ENCODE measurements at regions not wholly inside any gene's neighbourhood (a gene's known extent, or its start where the extent isn't known, plus 50 kb on each side); places are given as distances from the start of the nearest gene placed in this dataset.
"Not testable (repeated sequence)": the region's sequence is repeated elsewhere in the genome, so short reads cannot be mapped to it uniquely, and the experiment has no call there.

DNA sequence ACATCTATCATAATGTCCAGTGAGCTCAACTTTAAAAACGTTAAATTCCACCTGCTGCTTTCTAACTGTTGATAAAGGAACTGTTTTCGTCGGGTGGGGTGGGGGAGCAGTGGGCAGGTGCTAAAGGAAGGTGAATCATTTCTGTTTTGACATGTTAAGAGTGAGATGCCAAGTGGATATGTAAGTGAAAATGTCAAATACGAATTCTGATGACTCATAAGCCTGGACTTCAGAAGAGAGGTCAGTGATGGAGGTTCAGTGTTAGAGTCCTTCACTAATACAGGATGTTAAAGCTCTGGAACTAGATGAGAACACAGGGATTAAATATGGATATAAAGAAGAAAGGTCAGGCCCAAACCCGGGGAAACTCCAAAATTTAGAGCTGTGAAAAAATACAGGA, 617.9 kb upstream of the CTNND2 start:
- Mint-ChIP-seq H3K36me3 (ENCODE audit: low read depth) (no peaks in the 10 kb centered on the region), H3K4me3 (no peak overlapping the region), H3K27me3 (ENCODE audit: insufficient read depth) (no peaks in the 10 kb centered on the region), H3K4me1 (no peaks in the 10 kb centered on the region), H3K9me3 (peaks cover 22% of the 10 kb centered on the region), H3K27ac (no peak overlapping the region)
- H3K9me3 ChIP-seq (ENCODE audit: control insufficient read depth, low read length): no peaks in the 10 kb centered on the region
- no peak overlapping the region for H3K4me3 ChIP-seq (ENCODE audit: low read length)
- no peaks in the 10 kb centered on the region for H3K36me3 ChIP-seq (ENCODE audit: control insufficient read depth, insufficient read depth, low read length)
- H3K4me1 ChIP-seq (ENCODE audit: control insufficient read depth, insufficient read depth, low read length): no peaks in the 10 kb centered on the region
- H3K27ac ChIP-seq (ENCODE audit: low read depth, low read length): no peak overlapping the region
- WGBS, 2 experiments (ENCODE audit: insufficient coverage in 1 of 2, insufficient read length in 1 of 2): 80 to 85% methylated on average over 3 to 5 of the region's 5 CpGs
- TF ChIP-seq CTCF (conservative IDR thresholded peaks at IDR 0.05): no peak
- no peak overlapping the region for H3K9ac ChIP-seq (ENCODE audit: extremely low read depth, low read length, poor library complexity, severe bottlenecking)
- no peak for DNase-seq
- no peaks in the 10 kb centered on the region for H3K27me3 ChIP-seq (ENCODE audit: control insufficient read depth, insufficient read depth, low read length, poor library complexity, severe bottlenecking)

DNA sequence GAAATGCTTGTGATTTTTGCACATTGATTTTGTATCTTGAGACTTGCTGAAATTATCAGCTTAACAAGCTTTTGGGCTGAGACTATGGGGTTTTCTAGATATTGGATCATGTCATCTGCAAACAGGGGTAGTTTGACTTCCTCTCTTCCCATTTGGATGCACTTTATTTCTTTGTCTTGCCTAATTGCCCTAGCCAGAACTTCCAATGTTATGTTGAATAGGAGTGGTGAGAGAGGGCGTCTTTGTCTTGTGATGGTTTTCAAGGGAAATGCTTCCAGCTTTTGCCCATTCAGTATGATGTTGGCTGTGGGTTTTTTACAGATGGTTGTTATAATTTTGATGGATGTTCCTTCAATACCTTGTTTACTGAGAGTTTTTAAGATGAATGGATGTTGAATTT, 600.7 kb upstream of the CTNND2 start:
- not testable (repeated sequence) for H3K4me3 Mint-ChIP-seq; H3K27ac ChIP-seq (ENCODE audit: low read depth, low read length); H3K4me1 Mint-ChIP-seq; H3K9ac ChIP-seq (ENCODE audit: extremely low read depth, low read length, poor library complexity, severe bottlenecking); H3K36me3 ChIP-seq (ENCODE audit: control insufficient read depth, insufficient read depth, low read length); H3K9me3 ChIP-seq (ENCODE audit: control insufficient read depth, low read length); H3K27me3 Mint-ChIP-seq (ENCODE audit: insufficient read depth); H3K4me3 ChIP-seq (ENCODE audit: low read length); H3K27me3 ChIP-seq (ENCODE audit: control insufficient read depth, insufficient read depth, low read length, poor library complexity, severe bottlenecking); H3K4me1 ChIP-seq (ENCODE audit: control insufficient read depth, insufficient read depth, low read length); H3K36me3 Mint-ChIP-seq (ENCODE audit: low read depth); DNase-seq; H3K27ac Mint-ChIP-seq
- peaks cover 17% of the 10 kb centered on the region for H3K9me3 Mint-ChIP-seq
- 78% methylated on average over 1 of the region's 1 CpG; no CpG with 5 or more reads in 1 of the 2 experiments for WGBS, 2 experiments (ENCODE audit: insufficient coverage in 1 of 2, insufficient read length in 1 of 2)

DNA sequence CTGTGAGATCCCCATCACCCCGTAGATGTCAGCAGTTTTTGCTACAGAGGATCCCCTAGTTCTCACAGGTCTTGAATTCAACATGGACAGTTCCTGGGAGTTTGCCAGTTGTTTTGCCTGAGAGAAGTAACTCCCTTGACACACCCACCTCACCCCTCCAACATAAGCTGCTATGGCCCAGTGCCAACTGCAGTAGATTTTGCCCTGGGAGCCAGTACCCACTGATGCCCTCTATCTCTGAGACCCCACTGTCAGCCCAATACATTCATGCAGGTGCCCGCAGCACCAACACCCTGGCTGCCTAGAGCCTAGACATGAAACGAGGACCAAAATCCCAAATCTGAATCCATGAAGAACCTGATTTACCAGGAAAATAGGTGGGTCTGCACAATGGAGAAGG, 583.9 kb upstream of the CTNND2 start:
- 86 to 100% methylated on average over 1 to 3 of the region's 3 CpGs for WGBS, 2 experiments (ENCODE audit: insufficient coverage in 1 of 2, insufficient read length in 1 of 2)

More for the DNA sequence above, 583.9 kb upstream of the CTNND2 start:
- H3K4me3 ChIP-seq (ENCODE audit: low read length): no peak overlapping the region
- Mint-ChIP-seq H3K9me3 (peaks cover 6% of the 10 kb centered on the region), H3K4me3 (no peak overlapping the region), H3K4me1 (no peaks in the 10 kb centered on the region), H3K36me3 (ENCODE audit: low read depth) (no peaks in the 10 kb centered on the region), H3K27me3 (ENCODE audit: insufficient read depth) (no peaks in the 10 kb centered on the region), H3K27ac (no peak overlapping the region)
- H3K4me1 ChIP-seq (ENCODE audit: control insufficient read depth, insufficient read depth, low read length): no peaks in the 10 kb centered on the region
- no peak for DNase-seq
- no peak for TF ChIP-seq CTCF (conservative IDR thresholded peaks at IDR 0.05)
- no peak overlapping the region for H3K27ac ChIP-seq (ENCODE audit: low read depth, low read length)
- H3K27me3 ChIP-seq (ENCODE audit: control insufficient read depth, insufficient read depth, low read length, poor library complexity, severe bottlenecking): no peaks in the 10 kb centered on the region
- no peaks in the 10 kb centered on the region for H3K36me3 ChIP-seq (ENCODE audit: control insufficient read depth, insufficient read depth, low read length)
- H3K9me3 ChIP-seq (ENCODE audit: control insufficient read depth, low read length): no peaks in the 10 kb centered on the region
- H3K9ac ChIP-seq (ENCODE audit: extremely low read depth, low read length, poor library complexity, severe bottlenecking): no peak overlapping the region
